NCI-H82 (cell line): ENCODE measurements at regions not wholly inside any gene's neighbourhood (a gene's known extent, or its start where the extent isn't known, plus 50 kb on each side); places are given as distances from the start of the nearest gene placed in this dataset.

Experiments
- DNase-seq: peaks from one replicate; lab custom pipeline; 2025; lab: John Stamatoyannopoulos, UW

DNA sequence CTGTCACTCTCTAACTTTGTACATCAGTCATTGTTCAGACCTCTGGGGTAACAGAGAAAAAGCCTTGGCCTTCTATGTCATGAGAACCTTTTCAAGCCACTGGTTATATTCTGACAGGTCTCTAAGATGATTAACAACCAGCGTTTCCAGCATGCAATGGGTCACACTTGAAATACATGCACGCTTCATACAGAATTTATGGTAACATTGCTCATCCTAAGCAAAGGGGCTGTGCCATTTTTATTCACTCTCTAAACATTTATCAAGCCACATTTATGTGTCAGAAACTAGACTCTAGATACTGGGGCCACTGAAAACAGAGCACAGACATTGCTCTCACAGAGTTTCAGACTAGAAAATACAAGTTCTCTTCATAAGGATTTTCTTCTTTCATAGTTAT, 501.4 kb upstream of the DAB1 start:
- no peak for DNase-seq

DNA sequence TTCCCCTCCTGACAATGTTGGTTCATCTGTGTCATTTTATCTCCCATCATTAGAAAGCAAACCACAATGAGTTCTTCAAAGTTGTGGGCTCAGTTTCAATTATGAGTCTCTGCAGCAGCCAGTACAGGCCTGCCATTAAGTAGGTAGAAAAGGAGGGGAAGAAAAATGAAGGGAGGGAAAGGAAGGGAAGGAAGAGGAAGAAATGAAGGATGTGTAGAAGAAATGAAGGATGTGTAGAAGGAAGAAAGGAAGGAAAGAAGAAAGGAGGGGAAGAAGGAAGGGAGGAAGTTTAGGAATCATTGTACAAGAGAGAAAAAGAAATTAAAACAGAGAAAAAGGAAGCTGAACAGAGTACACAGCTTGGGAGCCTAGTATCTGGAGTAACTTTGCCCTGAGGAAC, 498.3 kb upstream of the DAB1 start:
- DNase-seq = no peak

DNA sequence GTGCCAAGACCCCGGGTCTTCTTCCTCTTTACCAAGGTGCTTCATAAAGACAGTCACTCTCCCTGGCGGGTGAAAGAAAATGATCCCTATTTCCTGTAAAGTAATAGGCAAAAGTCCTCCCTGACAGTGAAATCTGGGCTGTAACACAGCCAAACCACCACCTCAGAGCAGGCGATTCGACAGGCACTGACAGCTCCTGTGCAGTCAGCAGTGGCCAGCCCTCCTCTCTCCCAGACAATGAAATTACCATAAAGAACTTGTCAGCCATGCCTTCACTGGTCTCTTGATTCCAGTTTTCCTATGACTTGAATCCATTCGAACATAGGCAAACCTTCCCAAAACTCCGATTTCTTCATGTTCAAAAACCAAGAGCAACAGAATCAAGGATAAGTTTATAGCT, 492.2 kb upstream of the DAB1 start:
- DNase-seq = no peak

DNA sequence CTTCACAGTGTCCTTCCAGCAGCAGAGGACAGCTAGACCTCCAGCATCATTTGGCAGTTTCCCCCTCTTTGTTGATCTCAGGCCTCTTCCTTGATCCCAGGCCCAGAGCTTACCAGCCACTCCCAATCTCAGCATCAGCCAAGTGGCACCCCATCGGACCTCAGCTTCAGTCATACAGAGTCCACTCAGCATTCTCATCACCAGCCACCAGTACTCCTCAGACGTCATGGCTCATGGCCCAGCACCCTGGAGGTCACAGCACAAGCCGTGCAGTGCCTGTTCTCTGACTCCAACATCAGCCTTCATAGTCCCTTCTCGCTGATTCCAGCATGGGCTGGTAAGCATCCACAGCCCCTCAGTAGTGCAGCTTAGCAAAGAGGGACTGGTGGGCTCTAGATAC, 487.6 kb upstream of the DAB1 start:
- DNase-seq = no peak

DNA sequence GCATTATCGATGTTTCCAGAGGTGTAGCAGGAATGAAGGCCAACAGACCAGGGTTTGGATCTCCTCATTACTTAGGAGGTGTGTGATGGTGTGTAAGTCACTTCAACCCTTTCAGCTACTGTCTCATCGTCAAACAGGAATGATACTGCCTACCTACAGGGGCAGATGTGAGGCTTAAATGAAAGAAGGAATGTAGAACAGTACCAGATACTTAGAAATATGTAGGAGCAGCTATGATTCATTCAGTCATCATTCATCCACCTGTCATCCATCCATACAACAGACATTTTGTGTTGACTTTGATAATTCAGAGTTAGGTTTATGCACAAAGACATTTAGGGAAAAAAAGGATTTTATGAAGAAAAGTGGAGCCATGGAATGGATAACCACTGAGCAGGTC, 486.9 kb upstream of the DAB1 start:
- DNase-seq = no peak

DNA sequence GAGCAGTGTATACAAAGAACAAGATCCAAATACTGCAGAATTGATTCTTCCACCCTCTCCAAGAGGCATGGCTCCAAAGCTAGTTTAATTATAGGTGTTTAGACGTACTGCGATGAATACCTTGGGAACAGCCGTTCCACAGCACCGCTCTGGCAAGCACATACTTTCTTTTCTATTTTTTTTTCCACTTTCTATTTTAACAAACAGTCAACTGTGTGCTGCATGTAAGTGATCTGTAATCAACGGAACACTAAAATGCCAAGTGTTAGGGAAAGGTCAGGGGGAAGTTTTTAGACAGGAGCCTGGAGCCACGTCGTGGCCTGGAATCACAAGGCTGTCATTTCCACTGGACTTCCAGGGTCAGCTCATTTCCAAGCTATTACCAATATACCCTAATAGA, 486.4 kb upstream of the DAB1 start:
- no peak for DNase-seq

DNA sequence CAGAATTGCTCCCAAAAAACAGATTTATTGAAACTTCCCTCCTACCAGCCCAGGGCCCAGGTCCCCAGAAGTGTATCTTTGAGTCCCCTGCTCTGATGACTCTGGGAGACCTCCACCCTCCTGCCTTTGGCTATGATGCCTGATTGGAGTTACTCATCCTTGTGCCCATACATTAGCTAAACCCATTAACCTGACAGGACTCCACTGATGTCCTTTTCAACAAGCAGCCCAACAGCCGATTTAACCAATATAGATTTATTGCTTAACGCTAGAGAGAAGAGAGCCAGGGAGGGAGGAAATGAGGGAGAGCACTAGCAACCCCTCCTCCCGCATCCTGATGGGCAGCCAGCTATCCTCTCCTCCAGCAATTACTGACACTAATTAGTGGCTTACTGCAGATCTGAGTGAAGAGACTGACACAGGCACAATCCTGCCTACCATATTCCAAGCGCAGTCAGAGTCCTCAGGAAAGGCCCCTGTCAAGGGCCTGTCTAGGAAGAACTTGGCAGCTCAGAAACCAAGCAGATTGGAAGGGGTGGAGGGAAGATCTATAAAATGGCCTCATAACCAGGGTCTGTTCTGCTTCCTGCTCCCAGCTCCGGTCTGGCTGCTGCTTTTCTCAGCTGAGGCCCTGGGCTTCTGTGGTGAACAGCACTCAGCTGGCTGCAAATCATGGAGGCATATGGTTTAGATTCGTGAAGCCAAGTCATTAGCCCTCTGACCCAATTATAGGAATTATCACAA, 484.5 kb upstream of the DAB1 start:
- DNase-seq = peak; percentile 96

DNA sequence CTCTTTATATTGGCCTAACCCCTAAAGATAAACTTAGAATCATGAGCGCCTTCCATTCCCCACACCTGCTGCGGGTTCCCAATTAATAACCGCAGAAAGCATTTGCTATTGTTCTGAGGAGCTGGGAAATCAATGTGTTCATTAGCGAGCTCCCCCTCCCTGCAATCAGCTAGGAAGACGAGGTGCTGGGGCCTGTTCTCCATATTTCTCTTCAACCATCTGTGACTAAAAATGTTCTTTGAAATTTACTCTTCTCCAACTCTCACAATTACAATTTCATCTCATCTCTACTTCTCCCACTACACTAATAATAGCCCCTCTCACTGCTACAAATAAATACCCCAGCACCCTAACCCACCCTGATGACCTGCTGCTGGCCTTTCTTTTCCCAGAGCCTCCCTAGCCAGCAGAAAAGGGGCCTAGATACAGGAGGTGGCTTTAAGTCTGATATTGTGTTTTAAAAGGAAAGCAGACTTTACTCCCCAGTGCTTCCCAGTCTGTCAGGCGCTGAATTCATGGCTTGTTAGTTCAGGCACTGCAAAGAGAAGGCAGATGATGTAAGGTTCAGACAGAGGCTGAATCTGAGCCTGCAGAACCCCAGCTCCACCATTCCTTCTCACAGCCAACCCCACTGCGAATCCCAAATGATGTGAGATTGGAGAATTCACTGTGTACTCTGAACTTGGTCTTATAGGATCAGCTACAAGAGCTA, 477.5 kb upstream of the DAB1 start:
- no peak for DNase-seq

DNA sequence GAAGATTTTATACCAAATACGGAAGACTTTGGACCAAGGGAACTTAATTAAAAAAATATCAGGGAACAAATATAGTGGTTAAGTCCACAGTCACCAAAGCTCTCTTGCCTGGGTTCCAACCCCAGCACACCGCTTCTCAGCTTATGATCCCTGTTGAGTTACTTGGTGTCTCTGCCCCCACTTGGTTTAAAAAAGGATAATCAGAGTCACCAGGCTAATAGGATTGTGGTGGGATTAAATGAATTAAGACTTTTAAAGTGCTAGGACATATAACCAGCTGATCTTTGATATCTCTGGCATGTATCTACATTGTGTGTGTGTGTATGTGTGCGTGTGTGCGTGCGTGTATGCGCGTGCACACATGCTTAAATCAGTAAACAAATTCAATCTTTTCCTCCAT, 474.7 kb upstream of the DAB1 start:
- peak; percentile 99 for DNase-seq

DNA sequence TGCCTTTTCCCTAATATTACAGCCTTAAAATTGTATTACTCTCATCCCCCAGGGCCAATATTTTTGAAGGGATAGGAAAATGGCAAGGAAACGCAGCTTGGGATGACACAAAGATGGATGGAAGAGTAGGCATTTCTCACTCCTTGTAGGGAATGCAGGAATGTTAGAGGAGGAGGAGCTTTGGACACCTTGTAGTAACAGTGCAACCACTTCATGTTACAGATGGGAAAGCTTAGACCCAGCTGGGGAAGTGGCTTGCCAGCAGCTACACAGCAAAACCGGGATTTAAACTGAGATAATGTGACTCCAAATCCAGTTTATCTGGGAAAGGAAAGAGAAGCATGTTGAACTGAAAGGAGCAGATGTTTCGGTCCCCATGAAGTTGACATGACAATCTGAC, 473.7 kb upstream of the DAB1 start:
- DNase-seq = peak; percentile 98

DNA sequence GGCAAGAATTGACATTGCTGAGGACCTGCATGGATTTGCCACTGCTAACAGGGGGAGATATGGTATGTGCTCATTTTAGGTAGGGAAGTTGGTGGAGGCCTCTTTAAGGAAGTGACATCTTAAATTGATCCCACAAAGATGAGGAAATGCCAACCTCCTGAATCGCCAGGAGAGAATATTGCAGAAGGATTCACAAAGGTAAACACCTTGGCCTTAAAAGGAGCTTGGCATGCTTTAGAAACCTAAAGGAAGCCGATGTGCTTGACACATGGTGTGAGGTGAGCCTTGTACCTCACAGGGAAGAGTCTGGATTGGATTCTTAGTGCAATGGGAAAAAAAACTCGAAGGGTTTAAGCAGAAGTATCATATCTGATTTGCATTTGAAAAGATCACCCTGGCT, 470.5 kb upstream of the DAB1 start:
- DNase-seq = no peak

DNA sequence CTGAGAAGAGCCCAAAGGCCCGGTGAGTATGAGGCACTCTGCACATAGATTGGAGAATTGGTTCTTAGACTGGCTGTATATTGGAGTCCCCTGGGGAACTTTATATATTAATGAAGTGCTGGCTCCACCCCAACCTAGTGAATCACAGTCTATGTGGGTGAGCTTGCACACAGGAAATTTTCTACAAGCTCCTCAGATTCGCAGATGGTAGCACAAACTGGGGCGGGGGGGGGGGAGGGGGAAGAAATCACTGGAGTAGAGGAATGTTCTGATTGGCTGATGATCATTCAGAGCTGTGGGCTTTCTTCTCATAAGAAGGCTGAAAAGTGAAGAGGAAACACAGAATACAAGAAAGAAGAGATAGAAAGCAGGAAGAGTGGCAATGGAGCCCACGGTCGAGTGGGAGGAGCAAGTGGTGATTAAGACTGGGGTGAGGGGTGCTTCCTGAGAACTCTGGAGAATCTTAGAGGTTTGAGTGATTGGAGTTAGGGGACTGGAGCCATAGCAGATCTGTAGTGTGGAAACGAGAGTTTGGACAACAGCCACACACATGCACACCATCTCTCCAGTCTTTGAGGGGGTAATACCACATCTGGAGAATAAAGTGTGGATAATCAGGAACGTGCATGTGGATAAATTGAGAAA, 465.9 kb upstream of the DAB1 start:
- no peak for DNase-seq

DNA sequence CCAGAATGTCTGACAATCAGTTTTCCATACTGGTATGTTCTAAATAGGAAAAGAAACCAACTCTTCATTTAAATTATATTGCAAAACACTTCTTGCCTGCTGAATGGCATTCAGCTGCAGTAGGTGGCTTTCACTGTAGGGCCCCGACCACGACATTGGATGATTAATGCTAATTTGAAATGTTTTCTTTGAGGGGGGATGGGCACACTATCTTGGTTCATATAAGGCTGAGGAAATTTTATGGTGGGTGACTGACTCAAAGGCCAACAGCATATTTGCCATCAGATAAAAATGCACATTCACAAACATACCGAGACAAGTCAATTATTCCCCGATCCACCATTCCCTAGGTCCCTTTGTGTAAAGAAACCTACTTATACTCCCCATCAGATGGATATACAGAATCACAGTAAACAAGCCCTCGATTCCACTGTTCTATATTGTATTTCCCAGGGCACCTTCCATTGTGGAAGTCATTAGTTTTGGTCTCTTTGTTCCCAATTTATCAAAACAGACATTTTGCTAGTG, 464.2 kb upstream of the DAB1 start:
- no peak for DNase-seq

DNA sequence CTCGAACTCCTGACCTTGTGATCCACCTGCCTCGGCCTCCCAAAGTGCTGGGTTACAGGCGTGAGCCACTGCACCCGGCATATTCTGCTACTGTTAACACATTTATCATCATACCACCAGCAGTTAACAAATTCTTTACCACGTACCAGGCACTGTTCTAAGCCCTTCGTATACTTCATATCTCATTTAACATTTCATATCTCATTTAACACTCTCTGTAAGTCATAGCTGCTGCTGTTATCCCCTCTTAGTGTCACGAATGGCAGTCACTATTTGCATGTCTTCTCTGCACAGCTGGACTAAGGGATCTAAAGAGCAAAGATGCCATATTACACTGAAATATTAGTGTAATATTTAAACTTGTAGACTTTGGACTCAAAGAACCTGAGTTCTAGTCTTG, 462.5 kb upstream of the DAB1 start:
- DNase-seq = no peak

DNA sequence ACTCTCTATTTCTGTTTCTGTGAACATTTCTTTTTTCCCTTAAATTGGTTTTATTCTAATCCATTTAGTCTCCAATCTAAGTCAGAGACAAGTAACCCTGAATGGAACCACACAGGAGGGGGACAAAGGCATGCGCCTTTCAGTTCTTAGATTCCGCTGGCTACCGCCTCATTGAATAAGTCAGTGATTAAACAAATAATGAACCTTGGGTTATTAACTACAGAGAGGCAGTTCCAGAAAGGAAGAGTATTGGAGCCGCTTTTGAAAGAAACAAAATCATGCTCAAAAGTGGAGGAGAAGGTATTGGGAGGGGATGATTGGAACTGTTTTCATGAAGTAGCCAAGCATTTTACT, 459.8 kb upstream of the DAB1 start:
- peak; percentile 32 for DNase-seq

DNA sequence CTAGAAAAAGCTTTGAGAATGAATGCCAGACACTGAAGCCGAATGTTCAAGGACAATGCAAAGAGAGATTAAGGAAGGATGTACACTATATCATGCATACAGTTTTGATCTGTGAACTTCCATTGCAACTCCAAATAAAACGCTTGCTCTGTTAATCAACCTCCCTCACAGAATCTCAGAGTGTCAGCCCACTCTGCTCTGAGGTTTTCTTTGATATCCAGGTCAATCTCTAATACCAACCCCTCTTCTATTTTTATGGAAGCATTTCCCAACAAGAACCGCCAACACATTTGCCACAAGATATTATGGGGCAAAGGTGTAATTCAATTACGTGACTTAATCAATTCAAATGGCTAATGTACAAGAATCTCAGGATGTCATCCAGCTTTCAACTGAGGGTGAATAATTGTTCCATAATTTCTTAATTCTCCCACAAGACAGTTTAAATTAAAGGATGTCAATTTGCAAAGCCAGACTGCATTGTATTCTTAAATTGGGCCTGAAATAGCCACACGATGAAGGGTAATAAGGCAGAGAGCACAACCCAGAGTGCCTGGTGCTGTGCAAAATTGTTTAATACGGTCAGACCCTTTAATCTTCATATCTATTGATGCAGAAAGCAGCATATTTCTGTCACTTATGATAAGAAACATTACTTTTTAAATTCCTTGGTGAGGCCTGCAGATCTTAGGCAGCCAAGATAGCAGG, 459.2 kb upstream of the DAB1 start:
- no peak for DNase-seq

DNA sequence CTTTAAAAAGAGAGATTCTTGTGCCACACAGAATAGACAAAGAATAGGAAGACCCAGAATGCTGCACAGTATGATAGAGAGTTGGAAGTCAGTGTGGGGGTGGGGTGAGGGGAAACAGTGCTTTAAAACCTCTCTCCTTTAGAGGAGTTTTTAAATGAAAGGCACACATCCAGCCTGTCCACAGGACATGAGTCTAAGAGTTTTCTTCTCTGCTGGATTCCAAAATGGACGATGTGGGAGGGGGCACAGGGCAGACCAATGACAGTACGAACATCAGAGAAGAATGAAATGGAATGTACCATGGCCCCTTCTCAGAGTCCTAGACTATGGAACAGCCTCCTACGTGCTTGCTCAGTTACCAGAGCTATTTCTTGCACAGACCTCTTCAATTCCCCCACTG, 458.2 kb upstream of the DAB1 start:
- no peak for DNase-seq

DNA sequence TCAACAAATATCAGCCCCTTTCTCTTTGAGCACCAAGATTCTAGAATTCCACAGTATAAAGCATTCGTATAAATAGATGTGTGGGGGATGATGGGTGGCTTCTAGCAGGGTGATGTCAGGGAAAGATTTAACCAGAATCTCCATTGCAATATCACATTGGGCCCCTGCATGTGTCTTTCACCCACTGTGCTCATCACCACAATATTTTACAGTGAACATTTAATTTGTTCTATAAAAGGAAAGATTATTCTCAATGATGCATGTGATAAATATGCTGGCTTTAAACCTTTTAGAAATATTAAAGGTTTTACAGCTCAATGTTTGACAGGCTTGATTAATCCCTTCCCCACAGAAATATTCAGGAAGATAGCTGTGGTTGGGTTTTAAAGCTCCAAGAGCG, 457.8 kb upstream of the DAB1 start:
- DNase-seq = no peak

DNA sequence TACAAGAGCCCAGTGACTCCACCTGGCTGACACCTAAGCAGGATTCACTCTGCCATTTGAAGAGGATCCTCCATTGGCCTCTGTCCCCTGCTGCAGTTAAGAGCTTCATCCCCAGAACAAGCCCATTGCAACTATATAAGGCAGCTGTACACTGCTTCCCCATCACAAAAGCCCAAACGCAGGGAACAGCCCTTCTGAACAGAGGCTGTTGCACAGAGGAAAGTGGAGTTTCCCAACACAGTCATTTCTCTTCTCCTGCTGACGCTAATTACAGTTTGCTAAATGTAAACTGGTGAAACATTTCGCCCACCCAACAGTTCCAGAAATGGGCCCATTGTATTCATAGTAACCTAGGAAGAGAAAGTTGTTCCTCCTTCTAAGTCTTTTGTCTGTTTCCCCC, 455.8 kb upstream of the DAB1 start:
- DNase-seq = no peak

DNA sequence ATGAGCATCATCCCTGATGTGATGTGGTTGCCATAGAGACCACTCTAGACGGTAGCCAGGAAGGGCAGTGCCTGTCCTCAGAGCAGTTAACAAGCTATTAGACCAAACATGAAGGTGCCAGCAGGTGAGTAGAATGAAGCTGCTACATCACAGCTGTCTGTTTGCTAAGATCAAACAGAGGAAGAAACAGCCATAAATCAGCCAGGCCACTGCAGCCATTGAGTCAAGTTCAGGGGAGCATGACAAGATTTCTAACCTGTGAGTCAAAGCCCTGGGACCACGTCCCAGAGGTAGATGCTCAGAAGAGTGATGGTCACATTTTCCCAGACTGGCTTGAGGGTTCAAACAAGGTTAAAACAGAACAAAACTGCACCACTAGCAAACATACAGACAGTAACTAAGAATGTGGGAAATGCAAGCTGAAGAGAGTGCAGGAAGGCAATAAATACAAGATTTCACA, 450.6 kb upstream of the DAB1 start:
- no peak for DNase-seq

DNA sequence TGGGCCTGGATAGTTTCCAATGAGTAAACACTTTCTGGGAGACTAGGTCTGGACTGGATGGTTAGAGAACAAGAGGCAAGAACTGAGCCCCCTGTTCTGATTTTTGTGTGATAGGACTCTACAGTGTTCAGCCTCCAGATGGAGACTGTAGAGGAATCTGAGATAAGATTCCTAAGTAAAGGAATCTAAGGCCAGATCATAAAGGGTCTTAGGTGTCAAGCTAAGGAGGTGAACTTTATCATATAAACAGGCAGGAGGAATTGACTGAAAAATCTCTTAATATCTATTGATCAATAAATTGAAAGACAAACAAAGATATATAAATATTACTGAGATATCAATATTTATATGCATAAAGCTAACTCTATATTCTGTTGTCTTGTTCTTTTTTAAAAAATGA, 449.1 kb upstream of the DAB1 start:
- DNase-seq = no peak

DNA sequence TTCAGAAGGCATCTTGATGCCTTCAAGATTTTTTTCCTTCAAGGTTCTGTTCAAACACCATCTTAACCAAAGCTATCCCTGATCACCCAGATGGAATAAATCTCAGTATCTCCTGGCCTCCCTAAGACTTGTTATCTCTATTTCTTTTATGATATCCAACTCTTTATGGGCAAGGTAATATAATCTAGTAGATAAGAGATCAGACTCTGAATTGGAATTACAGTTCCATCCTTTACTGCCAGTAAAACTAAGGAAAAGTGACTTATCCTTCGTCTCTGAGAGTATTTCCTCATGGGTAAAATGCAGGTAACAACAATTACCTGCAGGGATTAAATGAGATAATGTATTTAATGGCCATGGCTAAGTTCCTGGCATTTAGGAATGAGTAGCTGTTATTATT, 445.0 kb upstream of the DAB1 start:
- DNase-seq = no peak

DNA sequence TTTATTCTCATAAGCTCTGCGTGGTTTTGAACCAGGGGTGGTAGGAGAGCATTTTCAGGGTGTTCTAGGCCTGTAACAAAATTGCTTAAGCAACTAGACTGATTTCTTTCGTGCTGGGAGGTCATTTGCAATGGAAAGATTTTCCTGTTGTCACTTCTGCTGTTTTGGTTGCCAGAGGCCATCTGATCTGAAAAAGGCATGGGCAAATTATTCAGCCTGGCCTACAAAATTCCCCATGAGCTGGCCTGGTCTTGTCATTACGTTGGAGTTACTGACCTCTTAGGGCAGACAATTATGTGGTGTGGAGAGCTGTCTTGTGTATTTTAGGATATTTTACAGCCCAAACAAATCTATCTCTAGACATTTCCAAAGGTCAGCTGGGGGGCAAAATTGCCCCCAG, 444.4 kb upstream of the DAB1 start:
- DNase-seq = no peak
